Liver (tissue), 8 donors: ENCODE measurements at regions not wholly inside any gene's neighbourhood (a gene's known extent, or its start where the extent isn't known, plus 50 kb on each side); places are given as distances from the start of the nearest gene placed in this dataset.

Experiments used
- DNase-seq: peaks from one replicate; pipeline ENCODE4 v3.0.0-alpha.2; 2017; ENCODE audit warnings: low spot score
- H3K27ac ChIP-seq, 2 donors: one replicate each; pipeline ENCODE4 v1.7.0; 2013; ENCODE audit warnings: inconsistent platforms in 2 of 2, low read length in 2 of 2, control low read depth in 1 of 2, low read depth in 1 of 2, mild to moderate bottlenecking in 1 of 2
- H3K27me3 ChIP-seq, 4 donors: one replicate each; pipeline versions ENCODE4 v1.6.1 to v1.7.0; 2013; ENCODE audit warnings: low read length in 3 of 4, inconsistent platforms in 1 of 4, mild to moderate bottlenecking in 1 of 4, moderate library complexity in 1 of 4; ENCODE audit not compliant: control insufficient read depth in 4 of 4, insufficient read depth in 4 of 4
- H3K36me3 ChIP-seq, 4 donors: one replicate each; pipeline versions ENCODE4 v1.6.1 to v1.7.0; 2013; ENCODE audit warnings: low read length in 3 of 4, mild to moderate bottlenecking in 3 of 4, low read depth in 1 of 4, moderate library complexity in 1 of 4; ENCODE audit not compliant: control insufficient read depth in 4 of 4, insufficient read depth in 3 of 4
- H3K4me1 ChIP-seq, 4 donors: one replicate each; pipeline versions ENCODE4 v1.6.1 to v1.7.0; 2013; ENCODE audit warnings: low read length in 3 of 4, mild to moderate bottlenecking in 3 of 4, moderate library complexity in 1 of 4; ENCODE audit not compliant: control insufficient read depth in 4 of 4, insufficient read depth in 4 of 4
- H3K4me3 ChIP-seq, 3 donors: one replicate each; pipeline versions ENCODE4 v1.6.1 to v1.7.0; 2013; ENCODE audit warnings: low read length in 3 of 3, control low read depth in 1 of 3, low read depth in 1 of 3, mild to moderate bottlenecking in 1 of 3
- H3K9ac ChIP-seq, 2 donors: one replicate each; pipeline ENCODE4 v1.7.0; 2013; ENCODE audit warnings: low read length in 2 of 2, mild to moderate bottlenecking in 2 of 2, moderate library complexity in 2 of 2, control low read depth in 1 of 2, low read depth in 1 of 2
- H3K9me3 ChIP-seq, 4 donors: one replicate each; pipeline versions ENCODE4 v1.6.1 to v1.7.0; 2013; ENCODE audit warnings: low read length in 3 of 4; ENCODE audit not compliant: control insufficient read depth in 4 of 4
- ATF3 ChIP-seq: IDR thresholded peaks from 2 replicates; pipeline ENCODE4 v1.6.1; 2016; ENCODE audit warnings: antibody characterized with exemption
- EGR1 ChIP-seq, 2 donors: IDR thresholded peaks; 2 replicates each; pipeline ENCODE4 v1.6.1; 2016 to 2018; ENCODE audit warnings: antibody characterized with exemption in 2 of 2, low read depth in 2 of 2
- FOXA1 ChIP-seq: IDR thresholded peaks from 2 replicates; pipeline ENCODE4 v1.6.1; 2016; ENCODE audit warnings: antibody characterized with exemption
- FOXA2 ChIP-seq: IDR thresholded peaks from 2 replicates; pipeline ENCODE4 v1.6.1; 2016; ENCODE audit warnings: antibody characterized with exemption
- GABPA ChIP-seq, 2 donors: IDR thresholded peaks in 1 of 2; conservative IDR thresholded peaks in 1 of 2; 2 replicates each; pipeline ENCODE4 v1.6.1; 2016; ENCODE audit warnings: antibody characterized with exemption in 2 of 2, mild to moderate bottlenecking in 1 of 2, moderate library complexity in 1 of 2
- HNF4A ChIP-seq, 2 donors: conservative IDR thresholded peaks; 2 replicates each; pipeline ENCODE4 v1.6.1; 2016; ENCODE audit warnings: antibody characterized with exemption in 2 of 2, mild to moderate bottlenecking in 2 of 2
- HNF4G ChIP-seq: IDR thresholded peaks from 2 replicates; pipeline ENCODE4 v1.6.1; 2016; ENCODE audit warnings: antibody characterized with exemption
- JUND ChIP-seq, 2 donors: IDR thresholded peaks; 2 replicates each; pipeline ENCODE4 v1.6.1; 2016; ENCODE audit warnings: antibody characterized with exemption in 2 of 2
- MAX ChIP-seq: IDR thresholded peaks from 2 replicates; pipeline ENCODE4 v1.6.1; 2016; ENCODE audit warnings: antibody characterized with exemption
- NR2F2 ChIP-seq: IDR thresholded peaks from 2 replicates; pipeline ENCODE4 v1.6.1; 2016; ENCODE audit warnings: antibody characterized with exemption
- RAD21 ChIP-seq, 2 donors: IDR thresholded peaks; 2 replicates each; pipeline ENCODE4 v1.6.1; 2016; ENCODE audit warnings: antibody characterized with exemption in 2 of 2, mild to moderate bottlenecking in 2 of 2
- REST ChIP-seq: IDR thresholded peaks from 2 replicates; pipeline ENCODE4 v1.6.1; 2016; ENCODE audit warnings: antibody characterized with exemption, mild to moderate bottlenecking
- RXRA ChIP-seq, 2 donors: IDR thresholded peaks; 2 replicates each; pipeline ENCODE4 v1.6.1; 2017 to 2018; ENCODE audit warnings: antibody characterized with exemption in 2 of 2, mild to moderate bottlenecking in 1 of 2
- SP1 ChIP-seq: IDR thresholded peaks from 2 replicates; pipeline ENCODE4 v1.6.1; 2018; ENCODE audit warnings: antibody characterized with exemption, mild to moderate bottlenecking
- TAF1 ChIP-seq: conservative IDR thresholded peaks from 2 replicates; pipeline ENCODE4 v1.6.1; 2016; ENCODE audit warnings: antibody characterized with exemption, mild to moderate bottlenecking
- YY1 ChIP-seq: IDR thresholded peaks from 2 replicates; pipeline ENCODE4 v1.6.1; 2016; ENCODE audit warnings: antibody characterized with exemption, mild to moderate bottlenecking
- WGBS: extraction: QIAGEN DNeasy Blood & Tissue Kit; methylation state at CpG from one replicate; pipeline ENCODE4 v1.1.7; 2013; 5-methylcytosine and 5-hydroxymethylcytosine counted together
- TF ChIP-seq, protein P1 (sequence below): fragments of 150-350 bp; IDR thresholded peaks from 2 replicates; pipeline ENCODE4 v1.5.1; 2017; ENCODE audit warnings: improper control_type of control experiment, low read depth, low read length; ENCODE audit not compliant: missing input control
- donor health status: healthy.
- donor health status: healthy.
- donor health status: healthy.
- donor health status: healthy.
- donor health status: healthy.

DNA sequence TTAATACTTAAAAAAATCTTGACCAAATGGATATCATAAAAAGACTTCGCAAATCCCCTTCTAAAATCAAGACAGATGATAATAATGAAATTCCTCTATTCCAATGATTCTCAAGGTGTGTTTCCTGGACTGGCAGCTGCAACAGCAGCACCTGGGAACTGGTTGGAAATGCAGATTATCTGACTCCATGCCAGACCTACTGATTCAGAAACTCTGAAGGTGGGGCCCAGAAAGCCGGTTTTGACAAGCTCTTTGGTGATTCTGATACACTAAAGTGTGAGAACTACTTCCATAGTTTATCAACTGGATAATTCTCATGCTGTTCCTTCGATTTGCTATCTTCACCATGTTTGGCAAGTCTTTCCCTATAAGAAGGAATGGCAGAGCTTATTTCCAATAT is 252.1 kb downstream of the COL12A1 start:
- H3K27me3 ChIP-seq: no peaks in the 10 kb centered on the region
- no peak for DNase-seq
- H3K4me1 ChIP-seq: no peaks in the 10 kb centered on the region
- H3K4me3 ChIP-seq: no peak overlapping the region
- WGBS: 63% methylated on average over 3 of the region's 3 CpGs
- no peak overlapping the region for H3K27ac ChIP-seq
- H3K9ac ChIP-seq: no peak overlapping the region
- H3K9me3 ChIP-seq: no peaks in the 10 kb centered on the region
- H3K36me3 ChIP-seq: no peaks in the 10 kb centered on the region
- TF ChIP-seq REST: no peak
- TF ChIP-seq NR2F2: no peak
- no peak for TF ChIP-seq YY1
- TF ChIP-seq ATF3: no peak
- no peak for TF ChIP-seq HNF4A (conservative IDR thresholded peaks at IDR 0.05)
- no peak for TF ChIP-seq TAF1
- no peak for TF ChIP-seq FOXA1
- TF ChIP-seq RXRA (IDR thresholded peaks at IDR 0.05): no peak
- TF ChIP-seq RAD21 (IDR thresholded peaks at IDR 0.05): no peak
- TF ChIP-seq, protein P1, sequence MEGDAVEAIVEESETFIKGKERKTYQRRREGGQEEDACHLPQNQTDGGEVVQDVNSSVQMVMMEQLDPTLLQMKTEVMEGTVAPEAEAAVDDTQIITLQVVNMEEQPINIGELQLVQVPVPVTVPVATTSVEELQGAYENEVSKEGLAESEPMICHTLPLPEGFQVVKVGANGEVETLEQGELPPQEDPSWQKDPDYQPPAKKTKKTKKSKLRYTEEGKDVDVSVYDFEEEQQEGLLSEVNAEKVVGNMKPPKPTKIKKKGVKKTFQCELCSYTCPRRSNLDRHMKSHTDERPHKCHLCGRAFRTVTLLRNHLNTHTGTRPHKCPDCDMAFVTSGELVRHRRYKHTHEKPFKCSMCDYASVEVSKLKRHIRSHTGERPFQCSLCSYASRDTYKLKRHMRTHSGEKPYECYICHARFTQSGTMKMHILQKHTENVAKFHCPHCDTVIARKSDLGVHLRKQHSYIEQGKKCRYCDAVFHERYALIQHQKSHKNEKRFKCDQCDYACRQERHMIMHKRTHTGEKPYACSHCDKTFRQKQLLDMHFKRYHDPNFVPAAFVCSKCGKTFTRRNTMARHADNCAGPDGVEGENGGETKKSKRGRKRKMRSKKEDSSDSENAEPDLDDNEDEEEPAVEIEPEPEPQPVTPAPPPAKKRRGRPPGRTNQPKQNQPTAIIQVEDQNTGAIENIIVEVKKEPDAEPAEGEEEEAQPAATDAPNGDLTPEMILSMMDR: no peak
- TF ChIP-seq SP1: no peak
- no peak for TF ChIP-seq JUND (IDR thresholded peaks at IDR 0.05)
- TF ChIP-seq HNF4G: no peak
- no peak for TF ChIP-seq FOXA2
- TF ChIP-seq EGR1 (IDR thresholded peaks at IDR 0.05; ENCODE audit: low read depth in 2 of 2): no peak

- WGBS: 76% methylated on average over 2 of the region's 2 CpGs
- no peak overlapping the region for H3K4me3 ChIP-seq
- H3K9me3 ChIP-seq: no peaks in the 10 kb centered on the region
- no peaks in the 10 kb centered on the region for H3K36me3 ChIP-seq
- no peak for DNase-seq
- H3K9ac ChIP-seq: no peak overlapping the region
- TF ChIP-seq HNF4A (conservative IDR thresholded peaks at IDR 0.05): no peak
- TF ChIP-seq NR2F2: no peak
- TF ChIP-seq RXRA (IDR thresholded peaks at IDR 0.05): no peak
- no peak for TF ChIP-seq REST
- no peak for TF ChIP-seq MAX
- no peak for TF ChIP-seq GABPA (IDR thresholded peaks at IDR 0.05 in 1 of 2, conservative IDR thresholded peaks at IDR 0.05 in 1 of 2)
- TF ChIP-seq SP1: no peak
- TF ChIP-seq FOXA2: no peak
- no peak overlapping the region for H3K27ac ChIP-seq
- H3K27me3 ChIP-seq: no peaks in the 10 kb centered on the region
- H3K4me1 ChIP-seq: no peaks in the 10 kb centered on the region
These were observed 258.9 kb downstream of the COL12A1 start for GRCh38 chr6:74946961-74947360.
